Lower leg skin (tissue), 3 donors: ENCODE measurements at regions not wholly inside any gene's neighbourhood (a gene's known extent, or its start where the extent isn't known, plus 50 kb on each side); places are given as distances from the start of the nearest gene placed in this dataset.

Experiments
- POLR2A ChIP-seq, 2 donors: fragments of 450-650 bp; IDR thresholded peaks; one replicate each; pipeline ENCODE4 v1.6.1; 2016 to 2017; ENCODE audit warnings: antibody characterized with exemption in 2 of 2, mild to moderate bottlenecking in 1 of 2, moderate library complexity in 1 of 2
- TF ChIP-seq, protein P1 (sequence below), 3 donors: fragments of 450-650 bp; IDR thresholded peaks; one replicate each; pipeline ENCODE4 v1.5.1; 2016; ENCODE audit warnings: antibody characterized with exemption in 3 of 3, mild to moderate bottlenecking in 3 of 3, moderate library complexity in 2 of 3

- TF ChIP-seq, protein P1, sequence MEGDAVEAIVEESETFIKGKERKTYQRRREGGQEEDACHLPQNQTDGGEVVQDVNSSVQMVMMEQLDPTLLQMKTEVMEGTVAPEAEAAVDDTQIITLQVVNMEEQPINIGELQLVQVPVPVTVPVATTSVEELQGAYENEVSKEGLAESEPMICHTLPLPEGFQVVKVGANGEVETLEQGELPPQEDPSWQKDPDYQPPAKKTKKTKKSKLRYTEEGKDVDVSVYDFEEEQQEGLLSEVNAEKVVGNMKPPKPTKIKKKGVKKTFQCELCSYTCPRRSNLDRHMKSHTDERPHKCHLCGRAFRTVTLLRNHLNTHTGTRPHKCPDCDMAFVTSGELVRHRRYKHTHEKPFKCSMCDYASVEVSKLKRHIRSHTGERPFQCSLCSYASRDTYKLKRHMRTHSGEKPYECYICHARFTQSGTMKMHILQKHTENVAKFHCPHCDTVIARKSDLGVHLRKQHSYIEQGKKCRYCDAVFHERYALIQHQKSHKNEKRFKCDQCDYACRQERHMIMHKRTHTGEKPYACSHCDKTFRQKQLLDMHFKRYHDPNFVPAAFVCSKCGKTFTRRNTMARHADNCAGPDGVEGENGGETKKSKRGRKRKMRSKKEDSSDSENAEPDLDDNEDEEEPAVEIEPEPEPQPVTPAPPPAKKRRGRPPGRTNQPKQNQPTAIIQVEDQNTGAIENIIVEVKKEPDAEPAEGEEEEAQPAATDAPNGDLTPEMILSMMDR (IDR thresholded peaks at IDR 0.05), result no peak
- TF ChIP-seq POLR2A (IDR thresholded peaks at IDR 0.05), result no peak
Observed at GRCh38 chr9:13480693-13481092, 201.2 kb upstream of the MPDZ start.
